Endodermal cell (in vitro differentiated cells): ENCODE measurements at regions not wholly inside any gene's neighbourhood (a gene's known extent, or its start where the extent isn't known, plus 50 kb on each side); places are given as distances from the start of the nearest gene placed in this dataset.

Experiments
- DNase-seq: peaks from one replicate; pipeline ENCODE4 v3.0.0-alpha.2; 2017
- H3K27ac ChIP-seq: 2 replicates; pipeline ENCODE4 v1.5.1; 2013; ENCODE audit warnings: mild to moderate bottlenecking, low read depth, low read length, moderate library complexity
- H3K27me3 ChIP-seq: 2 replicates; pipeline ENCODE4 v1.6.1; 2013; ENCODE audit warnings: mild to moderate bottlenecking, low read length, moderate library complexity; ENCODE audit not compliant: insufficient read depth, control insufficient read depth, poor library complexity, severe bottlenecking
- H3K36me3 ChIP-seq: 2 replicates; pipeline ENCODE4 v1.7.0; 2013; ENCODE audit warnings: mild to moderate bottlenecking, low read length, moderate library complexity; ENCODE audit not compliant: control insufficient read depth, insufficient read depth
- H3K4me1 ChIP-seq: one replicate; pipeline ENCODE4 v1.7.0; 2013; ENCODE audit warnings: low read length; ENCODE audit not compliant: control insufficient read depth, insufficient read depth
- H3K4me3 ChIP-seq: 2 replicates; pipeline ENCODE4 v1.5.1; 2013; ENCODE audit warnings: mild to moderate bottlenecking, low read length, moderate library complexity
- H3K9ac ChIP-seq: 2 replicates; pipeline ENCODE4 v1.6.1; 2013; ENCODE audit warnings: mild to moderate bottlenecking, low read length, moderate library complexity; ENCODE audit not compliant: poor library complexity, severe bottlenecking; ENCODE audit errors: extremely low read depth
- H3K9me3 ChIP-seq: 2 replicates; pipeline ENCODE4 v1.6.1; 2013; ENCODE audit warnings: mild to moderate bottlenecking, low read length, moderate library complexity; ENCODE audit not compliant: control insufficient read depth
- H3K27ac Mint-ChIP-seq: 2 replicates; pipeline ENCODE4 v1.8.0; 2020; ENCODE audit warnings: mixed read lengths
- H3K27me3 Mint-ChIP-seq: 2 replicates; pipeline ENCODE4 v1.8.0; 2021; ENCODE audit warnings: mild to moderate bottlenecking, mixed read lengths; ENCODE audit not compliant: insufficient read depth
- H3K36me3 Mint-ChIP-seq: 2 replicates; pipeline ENCODE4 v1.8.0; 2020; ENCODE audit warnings: low read depth, mixed read lengths
- H3K4me1 Mint-ChIP-seq: 2 replicates; pipeline ENCODE4 v1.8.0; 2020; ENCODE audit warnings: mixed read lengths
- H3K4me3 Mint-ChIP-seq: 2 replicates; pipeline ENCODE4 v1.8.0; 2020; ENCODE audit warnings: mild to moderate bottlenecking, moderate library complexity, mixed read lengths
- H3K9me3 Mint-ChIP-seq: 2 replicates; pipeline ENCODE4 v1.8.0; 2020; ENCODE audit warnings: mild to moderate bottlenecking, mixed read lengths
- CTCF ChIP-seq: fragments of 200-600 bp; sonication (generic); conservative IDR thresholded peaks from 2 replicates; pipeline ENCODE4 v1.5.0; 2021; ENCODE audit warnings: antibody characterized with exemption, mild to moderate bottlenecking
- WGBS, 2 experiments: methylation state at CpG; one replicate each; pipeline versions ENCODE4 v1.1.5 to v1.1.7; 2013; ENCODE audit warnings: missing lambda C conversion rate in 2 of 2, mixed read lengths in 1 of 2; ENCODE audit not compliant: insufficient coverage in 1 of 2, insufficient read length in 1 of 2; 5-methylcytosine and 5-hydroxymethylcytosine counted together

- TF ChIP-seq CTCF, result no peak
- no peaks in the 10 kb centered on the region for H3K36me3 ChIP-seq
- no peaks in the 10 kb centered on the region for H3K36me3 Mint-ChIP-seq
- no peaks in the 10 kb centered on the region for H3K27me3 ChIP-seq
- H3K27ac Mint-ChIP-seq, result no peak overlapping the region
- 87% methylated on average over 4 of the region's 4 CpGs; no CpG with 5 or more reads in 1 of the 2 experiments for WGBS, 2 experiments
- H3K4me3 ChIP-seq, result no peak overlapping the region
- no peak overlapping the region for H3K27ac ChIP-seq
- no peaks in the 10 kb centered on the region for H3K9me3 Mint-ChIP-seq
- no peaks in the 10 kb centered on the region for H3K27me3 Mint-ChIP-seq
- DNase-seq, result no peak
- H3K9me3 ChIP-seq, result no peaks in the 10 kb centered on the region
- H3K4me1 ChIP-seq, result no peaks in the 10 kb centered on the region
- no peaks in the 10 kb centered on the region for H3K4me1 Mint-ChIP-seq
- no peak overlapping the region for H3K9ac ChIP-seq
- no peak overlapping the region for H3K4me3 Mint-ChIP-seq
Measured at GRCh38 chr1:99122039-99122438, 117.4 kb upstream of the PLPPR5 start.

- no peaks in the 10 kb centered on the region for H3K36me3 ChIP-seq
- Mint-ChIP-seq H3K4me1 (no peaks in the 10 kb centered on the region), H3K27ac (no peak overlapping the region), H3K4me3 (no peak overlapping the region), H3K9me3 (no peaks in the 10 kb centered on the region), H3K27me3 (no peaks in the 10 kb centered on the region), H3K36me3 (no peaks in the 10 kb centered on the region)
- H3K4me1 ChIP-seq, result no peaks in the 10 kb centered on the region
- no peak for DNase-seq
- H3K27me3 ChIP-seq, result no peaks in the 10 kb centered on the region
- TF ChIP-seq CTCF, result no peak
- H3K27ac ChIP-seq, result no peak overlapping the region
- H3K4me3 ChIP-seq, result no peak overlapping the region
- no peak overlapping the region for H3K9ac ChIP-seq
- no peaks in the 10 kb centered on the region for H3K9me3 ChIP-seq
Measured at GRCh38 chr1:99123936-99124335, 119.3 kb upstream of the PLPPR5 start.

- peaks cover 11% of the 10 kb centered on the region for H3K4me1 Mint-ChIP-seq
- Histone ChIP-seq H3K4me1 (no peaks in the 10 kb centered on the region), H3K36me3 (no peaks in the 10 kb centered on the region), H3K9me3 (peaks cover 11% of the 10 kb centered on the region), H3K4me3 (no peak overlapping the region), H3K27ac (no peak overlapping the region), H3K27me3 (no peaks in the 10 kb centered on the region), H3K9ac (no peak overlapping the region)
- H3K36me3 Mint-ChIP-seq, result no peaks in the 10 kb centered on the region
- H3K4me3 Mint-ChIP-seq, result no peak overlapping the region
- H3K27ac Mint-ChIP-seq, result no peak overlapping the region
- no peaks in the 10 kb centered on the region for H3K27me3 Mint-ChIP-seq
- peaks cover 7% of the 10 kb centered on the region for H3K9me3 Mint-ChIP-seq
- no peak for DNase-seq
- TF ChIP-seq CTCF, result no peak
Measured at GRCh38 chr1:99131546-99131945, 126.9 kb upstream of the PLPPR5 start.
